ENCODE measurements at regions not wholly inside any gene's neighbourhood (a gene's known extent, or its start where the extent isn't known, plus 50 kb on each side); places are given as distances from the start of the nearest gene placed in this dataset.
"Not testable (repeated sequence)": the region's sequence is repeated elsewhere in the genome, so short reads cannot be mapped to it uniquely, and the experiment has no call there.

DNA sequence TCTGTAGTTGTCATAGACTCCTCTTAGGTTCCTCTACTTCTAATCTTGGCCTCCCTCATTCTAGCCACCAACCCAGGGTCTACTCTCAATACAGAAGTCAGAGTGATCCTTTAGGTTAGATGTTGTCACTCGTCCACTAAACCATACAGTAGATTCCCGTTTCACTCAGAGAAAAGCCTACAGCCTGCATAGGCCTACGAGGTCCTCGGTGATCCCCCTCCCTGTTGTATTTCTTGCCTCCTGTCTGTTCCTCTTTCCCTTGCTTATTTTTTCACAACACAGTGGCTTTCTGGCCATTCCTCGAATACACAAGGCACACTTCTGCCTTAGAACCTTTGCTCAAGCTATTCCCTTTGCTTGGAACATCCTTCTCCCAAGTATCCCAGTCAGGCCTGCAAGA, 183.0 kb upstream of the PRSS1 start:
- DNase-seq, result no peak

DNA sequence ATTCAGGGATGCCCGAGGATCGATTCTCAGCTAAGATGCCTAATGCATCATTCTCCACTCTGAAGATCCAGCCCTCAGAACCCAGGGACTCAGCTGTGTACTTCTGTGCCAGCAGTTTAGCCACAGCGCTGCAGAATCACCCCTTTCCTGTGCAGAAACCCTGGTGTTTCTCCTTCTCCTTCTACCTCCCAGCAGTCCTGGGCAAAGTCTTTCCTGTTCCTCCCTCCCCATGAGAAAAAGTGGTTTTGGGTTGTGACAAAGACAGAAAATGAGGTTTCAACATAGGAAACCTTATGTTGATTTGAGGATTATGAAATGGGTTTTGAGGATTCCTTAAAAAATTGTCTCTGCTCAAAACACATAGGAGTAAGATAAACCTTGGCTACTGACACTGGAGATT, 185.1 kb upstream of the PRSS1 start:
- DNase-seq, result not testable (repeated sequence)

DNA sequence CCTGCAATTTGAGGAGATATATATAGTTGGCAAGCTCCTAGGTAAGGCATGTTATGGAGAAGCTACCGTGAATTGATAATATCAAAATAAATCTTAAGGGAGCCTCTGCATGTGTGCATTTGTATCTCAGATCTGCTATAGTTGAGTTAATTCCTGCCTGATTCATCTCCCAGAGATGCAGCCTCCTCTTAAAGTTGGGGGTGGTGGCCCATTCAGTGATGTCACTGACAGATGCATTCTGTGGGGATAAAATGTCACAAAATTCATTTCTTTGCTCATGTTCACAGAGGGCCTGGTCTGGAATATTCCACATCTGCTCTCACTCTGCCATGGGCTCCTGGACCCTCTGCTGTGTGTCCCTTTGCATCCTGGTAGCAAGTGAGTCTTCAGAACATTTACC, 185.8 kb upstream of the PRSS1 start:
- peak; percentile 71 for DNase-seq

DNA sequence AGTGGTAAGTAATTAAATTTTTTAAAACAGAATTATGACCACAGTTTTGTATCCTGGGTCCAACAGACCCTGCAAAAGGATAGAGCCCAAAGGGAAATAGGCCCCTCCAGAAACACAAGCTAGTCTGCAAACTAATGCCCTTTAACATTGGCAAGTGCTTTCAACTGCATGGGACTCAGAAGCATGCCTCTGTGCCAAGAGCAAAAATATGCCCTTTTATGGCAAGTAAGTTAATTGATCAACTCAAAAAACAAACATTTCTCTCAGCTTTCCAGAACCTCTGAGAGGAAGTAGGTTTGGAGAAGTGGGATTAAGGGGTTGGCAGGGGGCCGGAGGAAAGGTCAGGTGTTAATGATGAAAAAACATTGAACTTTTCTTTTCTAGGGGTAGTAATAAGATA, 186.6 kb upstream of the PRSS1 start:
- no peak for DNase-seq

DNA sequence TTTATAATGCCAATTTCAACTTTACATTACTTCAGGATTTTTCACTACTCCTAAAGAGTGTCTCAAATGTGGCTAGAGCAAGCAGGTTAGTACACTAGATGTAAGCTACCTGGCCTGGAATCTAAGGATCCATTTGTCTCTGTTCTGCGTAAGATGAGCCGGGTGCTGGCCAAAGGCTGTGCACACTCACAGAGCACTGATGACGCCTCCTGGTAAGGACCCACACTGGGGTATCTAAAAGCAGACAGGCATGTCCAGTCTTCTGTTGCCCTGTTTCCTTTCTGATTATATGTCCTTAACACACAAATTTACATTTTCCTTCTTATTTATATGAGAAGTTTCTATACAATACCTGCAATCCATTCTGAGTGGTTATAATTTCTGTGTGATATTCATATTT, 187.9 kb upstream of the PRSS1 start:
- not testable (repeated sequence) for DNase-seq

DNA sequence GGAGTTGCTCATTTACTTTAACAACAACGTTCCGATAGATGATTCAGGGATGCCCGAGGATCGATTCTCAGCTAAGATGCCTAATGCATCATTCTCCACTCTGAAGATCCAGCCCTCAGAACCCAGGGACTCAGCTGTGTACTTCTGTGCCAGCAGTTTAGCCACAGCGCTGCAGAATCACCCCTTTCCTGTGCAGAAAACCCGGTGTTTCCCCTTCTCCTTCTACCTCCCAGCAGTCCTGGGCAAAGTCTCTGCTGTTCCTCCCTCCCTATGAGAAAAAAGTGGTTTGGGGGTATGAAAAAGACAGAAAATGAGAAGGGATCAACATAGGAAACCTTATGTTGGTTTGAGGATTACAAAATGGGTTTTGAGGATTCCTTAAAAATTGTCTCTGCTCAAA, 188.5 kb upstream of the PRSS1 start:
- DNase-seq, result not testable (repeated sequence)

DNA sequence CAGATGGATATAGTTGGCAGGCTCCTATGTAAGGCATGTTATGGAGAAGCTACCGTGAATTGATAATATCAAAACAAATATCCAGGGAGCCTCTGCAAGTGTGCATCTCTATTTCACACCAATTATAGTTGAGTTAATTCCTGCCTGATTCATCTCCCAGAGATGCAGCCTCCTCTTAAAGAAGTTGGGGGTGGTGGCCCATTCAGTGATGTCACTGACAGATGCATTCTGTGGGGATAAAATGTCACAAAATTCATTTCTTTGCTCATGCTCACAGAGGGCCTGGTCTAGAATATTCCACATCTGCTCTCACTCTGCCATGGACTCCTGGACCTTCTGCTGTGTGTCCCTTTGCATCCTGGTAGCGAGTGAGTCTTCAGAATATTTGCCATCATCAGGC, 189.1 kb upstream of the PRSS1 start:
- peak; percentile 77 for DNase-seq

DNA sequence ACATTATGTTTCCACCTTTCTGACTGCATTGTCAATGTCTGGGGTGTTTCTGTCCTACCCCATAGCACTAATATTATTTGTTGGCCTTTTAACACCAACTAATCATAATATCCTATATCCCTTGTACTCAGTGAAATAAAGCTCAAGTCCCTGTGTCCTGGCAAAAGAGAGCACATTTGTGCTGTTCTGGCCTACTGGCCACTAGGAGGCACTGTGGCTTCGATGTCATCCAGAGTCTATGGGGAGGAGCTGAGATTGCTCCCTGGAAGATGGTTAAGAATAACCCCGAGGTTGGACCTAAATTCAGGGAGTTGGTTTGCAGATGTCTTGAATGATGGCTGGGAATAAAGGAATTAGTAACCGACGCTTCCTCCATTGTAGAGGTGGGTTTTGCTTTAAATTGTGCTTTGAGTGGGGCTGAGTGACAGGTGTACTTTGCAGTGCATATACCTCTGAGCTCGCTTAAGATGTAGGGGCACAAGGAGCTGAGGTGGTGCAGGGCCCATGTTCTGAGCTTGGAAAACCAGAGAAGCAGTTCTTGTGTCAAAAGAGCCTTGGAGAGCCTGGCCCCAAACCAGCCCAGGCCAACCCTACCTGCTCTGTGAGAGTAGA, 191.2 kb upstream of the PRSS1 start:
- peak; percentile 72 for DNase-seq

DNA sequence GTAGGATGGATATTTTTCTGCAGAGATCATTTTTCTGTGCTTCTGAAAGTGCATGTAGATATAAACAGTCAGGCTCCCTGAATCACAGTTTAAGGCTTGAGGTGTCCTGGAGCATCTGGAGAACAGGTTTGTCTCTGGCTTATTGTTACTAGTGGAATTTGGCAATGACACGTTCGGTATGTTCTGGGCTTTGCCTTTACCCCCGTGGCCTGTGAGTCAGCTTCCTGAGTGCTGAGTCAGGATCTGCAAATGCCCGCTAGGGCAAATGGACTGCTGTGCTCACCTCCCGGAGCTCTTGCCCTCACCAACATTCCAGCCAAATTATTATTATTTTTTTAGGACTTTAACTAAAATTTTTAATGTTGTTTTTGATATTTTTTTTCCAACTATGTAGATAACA, 192.5 kb upstream of the PRSS1 start:
- DNase-seq, result peak; percentile 99

DNA sequence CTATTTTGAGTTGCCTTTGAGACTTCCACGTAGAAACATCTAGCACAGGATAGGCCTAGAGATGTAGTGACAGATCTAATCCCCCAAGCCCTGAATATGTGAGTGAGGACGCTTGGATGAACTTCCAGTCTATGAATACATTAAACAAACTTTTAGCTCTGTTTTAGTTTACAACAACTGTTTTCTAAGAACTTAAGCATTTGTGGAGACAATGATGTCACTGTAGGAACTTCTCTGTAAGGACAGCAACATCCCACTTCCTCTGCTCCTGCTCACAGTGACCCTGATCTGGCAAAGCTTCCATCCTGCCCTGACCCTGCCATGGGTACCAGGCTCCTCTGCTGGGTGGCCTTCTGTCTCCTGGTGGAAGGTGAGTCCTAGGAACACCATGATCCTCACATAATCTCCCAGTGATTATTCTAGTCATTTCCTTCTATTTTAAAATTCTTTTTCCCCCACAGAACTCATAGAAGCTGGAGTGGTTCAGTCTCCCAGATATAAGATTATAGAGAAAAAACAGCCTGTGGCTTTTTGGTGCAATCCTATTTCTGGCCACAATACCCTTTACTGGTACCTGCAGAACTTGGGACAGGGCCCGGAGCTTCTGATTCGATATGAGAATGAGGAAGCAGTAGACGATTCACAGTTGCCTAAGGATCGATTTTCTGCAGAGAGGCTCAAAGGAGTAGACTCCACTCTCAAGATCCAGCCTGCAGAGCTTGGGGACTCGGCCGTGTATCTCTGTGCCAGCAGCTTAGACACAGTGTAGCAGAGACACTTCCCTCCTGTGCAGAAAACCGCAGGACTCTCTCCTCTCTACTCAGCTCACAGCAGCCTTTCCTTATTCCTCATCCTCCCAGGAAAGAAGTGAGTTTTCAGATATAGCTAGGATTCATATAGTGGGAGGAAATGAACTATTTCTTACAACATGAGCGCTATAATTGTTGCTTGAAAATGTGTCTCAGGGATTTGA, 194.4 kb upstream of the PRSS1 start:
- peak; percentile 48 for DNase-seq

DNA sequence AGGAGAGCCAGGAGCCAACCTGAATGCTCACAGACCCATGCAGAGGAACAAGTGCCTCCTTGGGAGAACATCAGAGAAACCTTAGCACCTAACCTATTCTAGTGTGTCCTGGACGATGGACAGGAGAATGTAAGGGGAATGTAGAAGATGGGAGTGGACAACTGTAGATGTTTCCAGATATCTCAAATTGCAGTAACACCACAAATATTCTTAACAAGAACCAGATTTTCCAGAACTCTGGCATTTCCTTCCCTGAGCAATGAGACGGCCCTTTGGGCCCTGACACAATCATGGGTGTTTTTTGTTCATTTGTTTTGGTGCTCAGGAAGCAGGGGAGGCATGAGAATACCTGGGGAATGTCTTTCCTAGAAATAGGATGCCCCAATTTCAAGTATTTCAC, 196.1 kb upstream of the PRSS1 start:
- DNase-seq, result peak; percentile 79

DNA sequence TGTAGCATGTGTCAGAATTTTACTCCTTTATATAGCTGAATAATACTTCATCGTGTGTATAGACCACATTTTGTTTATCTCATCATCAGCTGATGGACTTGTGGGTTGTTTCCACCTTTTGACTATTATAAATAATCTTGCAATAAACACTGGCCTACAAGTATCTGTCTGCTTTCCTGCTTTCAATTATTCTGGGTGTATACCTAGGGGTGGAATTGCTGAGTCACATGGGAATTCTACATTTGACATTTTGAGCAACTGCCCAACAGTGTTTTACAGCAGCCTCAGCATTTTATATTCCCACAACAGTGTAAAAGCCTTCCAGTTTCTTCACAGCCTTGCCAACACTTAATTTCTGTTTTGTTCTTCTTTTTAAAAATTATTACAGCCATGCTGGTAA, 200.3 kb upstream of the PRSS1 start:
- peak; percentile 43 for DNase-seq

DNA sequence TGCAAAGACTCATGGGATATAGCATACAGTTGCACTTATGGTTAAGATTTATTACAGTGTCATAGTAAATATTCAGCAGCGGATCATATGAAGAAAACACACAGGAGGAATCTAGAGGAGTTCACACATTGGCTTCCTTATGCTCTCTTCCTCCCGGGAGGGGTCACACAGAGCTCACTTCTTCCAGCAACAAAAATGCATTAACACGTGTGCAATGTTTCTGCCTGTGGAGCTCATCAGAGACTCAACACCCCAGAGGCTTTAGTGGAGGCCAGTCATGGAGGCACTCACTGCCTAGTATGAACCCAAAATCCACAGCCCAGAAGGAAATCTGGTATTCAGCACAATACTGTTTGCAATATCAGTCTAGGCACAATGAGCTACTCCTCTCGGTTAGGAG, 202.8 kb upstream of the PRSS1 start:
- no peak for DNase-seq

DNA sequence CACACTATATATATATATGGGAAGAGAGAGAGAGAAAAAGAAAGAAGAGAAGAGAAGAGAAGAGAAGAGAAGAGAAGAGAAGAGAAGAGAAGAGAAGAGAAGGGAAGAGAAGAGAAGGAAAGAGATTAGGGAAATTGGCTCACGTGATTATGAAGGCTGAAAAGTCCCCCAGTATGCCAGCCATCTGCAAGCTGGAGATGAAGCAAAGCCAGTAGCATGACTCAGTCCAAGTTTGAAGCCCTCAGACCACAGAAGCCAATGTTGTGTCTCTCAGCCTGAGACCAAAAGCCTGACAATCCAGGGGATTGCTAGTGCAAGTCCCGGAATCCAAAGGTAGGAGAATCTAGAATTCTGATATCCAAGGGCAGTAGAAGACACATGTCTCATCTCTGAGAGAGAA, 206.3 kb upstream of the PRSS1 start:
- DNase-seq, result peak; percentile 61

DNA sequence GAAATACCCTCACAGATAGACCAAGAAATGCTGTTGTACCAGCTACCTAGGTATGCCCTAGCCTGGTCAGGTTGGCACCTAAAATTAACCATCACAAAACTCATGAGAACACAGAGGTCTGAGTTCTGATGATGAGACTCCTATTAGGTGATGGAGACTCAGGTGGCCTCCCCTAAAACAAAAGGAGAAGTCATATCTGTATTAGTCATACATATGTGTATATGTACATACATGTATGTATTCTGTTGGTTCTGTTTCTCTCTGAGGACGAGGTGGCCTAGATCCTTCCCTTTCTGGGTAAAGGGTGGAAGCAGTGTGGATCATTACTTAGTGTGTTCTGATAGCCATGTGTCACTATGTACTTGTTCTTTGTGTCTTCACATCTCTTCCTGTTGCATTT, 207.2 kb upstream of the PRSS1 start:
- DNase-seq, result no peak

DNA sequence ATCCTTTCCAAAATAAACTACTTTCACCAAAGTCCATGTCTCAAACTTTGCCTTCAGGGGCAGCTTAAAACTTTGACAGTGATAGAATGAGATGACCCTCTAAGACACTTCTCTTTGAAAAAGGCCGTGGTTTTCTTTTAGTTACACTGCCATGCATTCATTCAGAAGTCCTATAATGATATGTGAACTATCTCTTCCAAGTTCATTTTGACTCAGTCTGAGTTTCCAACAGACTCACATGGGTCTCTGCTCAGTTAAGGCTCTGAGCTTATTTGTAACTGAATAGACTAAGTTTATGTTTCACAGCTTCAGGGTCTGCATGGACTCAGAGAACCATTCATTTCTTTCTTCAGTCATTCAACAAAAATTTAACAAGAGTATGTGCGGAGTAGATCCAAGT, 208.9 kb upstream of the PRSS1 start:
- no peak for DNase-seq

DNA sequence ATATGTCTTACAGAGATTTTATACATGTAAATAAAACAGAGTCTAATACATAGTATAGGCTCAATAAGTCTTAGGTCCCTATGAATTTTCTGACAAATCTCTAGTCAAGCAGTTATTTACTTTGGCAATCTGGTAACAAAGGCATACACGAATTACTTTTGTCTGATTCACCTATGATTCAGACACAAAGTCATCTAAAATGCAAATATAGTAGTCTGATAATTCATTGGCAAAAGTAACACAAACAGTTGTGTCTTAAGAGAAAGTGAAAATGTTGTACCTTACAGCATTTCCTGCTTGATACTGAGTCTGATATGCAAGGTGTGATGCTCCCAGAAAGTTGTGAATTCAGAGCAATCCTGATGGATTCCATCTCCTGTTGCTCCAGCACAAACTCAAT, 209.4 kb upstream of the PRSS1 start:
- peak; percentile 80 for DNase-seq

DNA sequence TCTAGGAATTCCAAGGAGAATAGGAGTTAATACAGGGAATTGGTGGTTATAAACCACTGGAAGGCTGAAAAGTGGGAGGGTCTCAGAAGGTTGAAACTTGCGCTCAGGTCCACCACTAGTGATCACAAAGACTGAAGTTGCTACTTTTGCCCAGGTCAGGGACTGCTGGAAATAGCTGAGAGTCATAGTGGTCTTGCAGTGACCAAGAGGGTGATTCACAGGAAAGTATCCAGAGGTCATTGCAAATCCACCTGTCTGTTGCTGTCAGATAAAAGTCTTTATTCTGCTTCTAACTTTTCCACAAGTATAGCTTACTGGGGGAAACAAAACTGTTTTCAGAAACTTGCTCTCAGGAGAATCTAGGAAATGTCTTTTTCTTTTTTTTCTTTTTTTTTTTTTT, 211.5 kb upstream of the PRSS1 start:
- DNase-seq, result no peak

DNA sequence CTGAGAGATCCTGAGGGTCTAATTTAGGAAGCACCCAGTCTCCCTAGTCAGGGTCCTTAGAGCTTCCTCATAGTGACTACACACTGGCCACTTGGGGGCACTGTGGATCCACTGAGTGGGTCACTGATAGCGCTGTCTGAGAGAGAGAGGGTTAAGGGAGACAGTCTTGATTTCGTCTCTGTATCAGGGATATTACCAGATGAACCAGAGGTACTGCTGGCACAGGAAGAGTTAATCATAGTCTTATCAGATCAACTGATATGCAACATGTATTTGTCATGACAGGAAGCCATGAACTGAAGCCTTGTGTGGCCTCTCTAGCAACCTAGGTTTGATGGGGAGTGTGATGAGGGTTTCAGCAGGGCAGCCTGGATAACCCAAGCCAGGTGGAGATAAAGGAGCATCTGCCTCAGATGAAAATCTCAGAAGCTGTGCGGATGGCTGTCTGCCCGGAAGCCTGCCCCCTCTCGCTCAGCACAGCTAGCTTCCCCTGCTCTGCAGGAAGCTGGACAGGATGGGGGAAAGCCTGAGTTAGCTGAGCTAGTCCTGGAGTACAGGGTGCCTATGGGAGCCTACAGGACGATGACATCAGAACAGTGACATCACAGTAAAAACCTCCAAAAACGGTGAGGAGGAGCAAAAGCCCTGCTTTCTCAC, 214.0 kb upstream of the PRSS1 start:
- DNase-seq, result peak; percentile 93

DNA sequence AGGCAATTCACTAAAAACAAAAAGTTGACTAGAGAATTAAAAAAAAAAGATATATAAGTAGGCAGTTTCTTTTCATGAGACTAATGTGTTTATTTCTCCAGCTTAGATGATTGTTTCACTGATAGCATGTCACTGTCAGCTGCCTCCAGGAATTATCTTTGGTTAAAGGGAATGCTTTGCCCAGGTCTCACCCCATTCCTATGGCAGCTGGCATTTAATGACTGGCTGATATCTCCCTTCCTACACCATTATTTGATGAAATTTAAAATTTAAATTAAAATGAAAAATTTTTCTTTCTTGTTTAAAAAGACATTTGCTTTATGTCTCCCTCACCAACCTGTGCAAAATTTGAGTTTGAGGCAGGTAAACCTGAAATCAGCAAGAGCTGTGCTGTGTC, 214.5 kb upstream of the PRSS1 start:
- no peak for DNase-seq

DNA sequence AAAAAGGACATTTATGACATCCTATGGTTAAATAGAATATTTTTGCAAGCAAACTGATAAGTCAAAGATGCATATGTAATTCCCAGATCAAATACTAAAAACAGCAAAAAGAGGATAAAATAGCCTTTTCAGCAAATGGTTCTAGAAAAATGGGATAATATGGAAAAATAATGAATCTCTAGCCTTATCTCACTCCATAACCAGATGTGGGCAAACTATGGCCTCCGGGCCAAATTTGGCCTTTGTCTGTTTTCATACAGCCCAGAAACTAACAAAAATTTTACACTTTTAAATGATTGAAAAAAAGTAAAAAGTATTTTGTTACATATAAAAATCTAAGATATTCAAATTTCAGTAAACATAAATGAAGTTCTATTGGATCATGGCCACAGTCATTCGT, 215.4 kb upstream of the PRSS1 start:
- DNase-seq, result no peak

DNA sequence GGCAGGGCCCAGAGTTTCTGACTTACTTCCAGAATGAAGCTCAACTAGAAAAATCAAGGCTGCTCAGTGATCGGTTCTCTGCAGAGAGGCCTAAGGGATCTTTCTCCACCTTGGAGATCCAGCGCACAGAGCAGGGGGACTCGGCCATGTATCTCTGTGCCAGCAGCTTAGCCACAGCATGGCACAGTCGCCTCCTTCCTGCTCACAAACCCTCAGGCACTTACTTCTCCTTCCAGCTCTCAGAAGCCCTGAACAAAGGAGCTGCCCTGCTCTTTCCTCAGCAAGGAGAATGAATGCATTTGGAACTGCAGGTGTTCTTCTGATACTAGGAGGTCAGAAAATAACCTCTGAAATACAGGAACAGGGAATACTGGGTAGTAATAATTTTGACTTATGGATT, 219.7 kb upstream of the PRSS1 start:
- no peak for DNase-seq

DNA sequence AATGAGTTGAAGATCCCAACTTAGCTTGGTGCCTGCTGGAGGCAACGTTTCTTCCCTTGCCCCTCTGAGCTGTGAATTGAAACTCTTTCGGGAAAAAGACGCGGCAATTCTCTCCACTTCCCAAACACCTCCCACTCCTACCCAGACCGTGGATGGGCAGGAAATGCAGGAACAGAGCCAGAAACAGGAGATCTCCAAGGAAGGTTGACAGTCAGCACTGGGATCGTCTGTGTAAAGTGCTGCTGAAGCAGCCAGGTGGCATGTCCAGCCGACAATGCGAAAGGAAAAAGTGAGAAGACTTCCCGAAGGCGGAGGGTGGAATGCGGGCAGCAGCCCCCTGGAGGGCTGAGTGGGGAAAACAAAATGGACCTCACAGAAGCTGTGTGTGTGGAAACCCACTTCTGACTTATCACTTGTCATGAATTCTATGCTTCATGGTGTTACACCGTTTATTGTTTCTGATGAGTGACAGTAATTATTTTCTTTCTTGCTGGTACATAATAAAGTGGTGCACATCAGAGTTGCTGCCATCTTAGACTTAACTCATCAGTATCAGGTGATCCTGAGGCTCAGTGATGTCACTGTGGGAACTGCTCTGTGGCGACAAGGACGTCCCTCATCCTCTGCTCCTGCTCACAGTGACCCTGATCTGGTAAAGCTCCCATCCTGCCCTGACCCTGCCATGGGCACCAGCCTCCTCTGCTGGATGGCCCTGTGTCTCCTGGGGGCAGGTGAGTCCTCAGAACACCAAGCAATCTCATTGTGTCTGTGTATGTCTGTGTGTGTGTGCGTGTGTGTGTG, 220.5 kb upstream of the PRSS1 start:
- no peak for DNase-seq
